GM20000 (cell line): ENCODE measurements at regions not wholly inside any gene's neighbourhood (a gene's known extent, or its start where the extent isn't known, plus 50 kb on each side); places are given as distances from the start of the nearest gene placed in this dataset.

Experiments used
- DNase-seq: peaks from one replicate; pipeline ENCODE4 v3.0.0; 2012; ENCODE audit warnings: low spot score
- TF ChIP-seq, protein P1 (sequence below): IDR thresholded peaks from 2 replicates; pipeline ENCODE4 v1.5.1; 2012; ENCODE audit warnings: mild to moderate bottlenecking, control low read depth; ENCODE audit errors: extremely low read depth, missing control alignments

GRCh38 chr2:8211384-8211783 is 470.5 kb upstream of the ID2 start:
- no peak for DNase-seq
- TF ChIP-seq, protein P1, sequence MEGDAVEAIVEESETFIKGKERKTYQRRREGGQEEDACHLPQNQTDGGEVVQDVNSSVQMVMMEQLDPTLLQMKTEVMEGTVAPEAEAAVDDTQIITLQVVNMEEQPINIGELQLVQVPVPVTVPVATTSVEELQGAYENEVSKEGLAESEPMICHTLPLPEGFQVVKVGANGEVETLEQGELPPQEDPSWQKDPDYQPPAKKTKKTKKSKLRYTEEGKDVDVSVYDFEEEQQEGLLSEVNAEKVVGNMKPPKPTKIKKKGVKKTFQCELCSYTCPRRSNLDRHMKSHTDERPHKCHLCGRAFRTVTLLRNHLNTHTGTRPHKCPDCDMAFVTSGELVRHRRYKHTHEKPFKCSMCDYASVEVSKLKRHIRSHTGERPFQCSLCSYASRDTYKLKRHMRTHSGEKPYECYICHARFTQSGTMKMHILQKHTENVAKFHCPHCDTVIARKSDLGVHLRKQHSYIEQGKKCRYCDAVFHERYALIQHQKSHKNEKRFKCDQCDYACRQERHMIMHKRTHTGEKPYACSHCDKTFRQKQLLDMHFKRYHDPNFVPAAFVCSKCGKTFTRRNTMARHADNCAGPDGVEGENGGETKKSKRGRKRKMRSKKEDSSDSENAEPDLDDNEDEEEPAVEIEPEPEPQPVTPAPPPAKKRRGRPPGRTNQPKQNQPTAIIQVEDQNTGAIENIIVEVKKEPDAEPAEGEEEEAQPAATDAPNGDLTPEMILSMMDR: no peak

- TF ChIP-seq, protein P1: no peak
- DNase-seq: no peak
Measured at GRCh38 chr2:8212239-8212638, 469.6 kb upstream of the ID2 start.

DNA sequence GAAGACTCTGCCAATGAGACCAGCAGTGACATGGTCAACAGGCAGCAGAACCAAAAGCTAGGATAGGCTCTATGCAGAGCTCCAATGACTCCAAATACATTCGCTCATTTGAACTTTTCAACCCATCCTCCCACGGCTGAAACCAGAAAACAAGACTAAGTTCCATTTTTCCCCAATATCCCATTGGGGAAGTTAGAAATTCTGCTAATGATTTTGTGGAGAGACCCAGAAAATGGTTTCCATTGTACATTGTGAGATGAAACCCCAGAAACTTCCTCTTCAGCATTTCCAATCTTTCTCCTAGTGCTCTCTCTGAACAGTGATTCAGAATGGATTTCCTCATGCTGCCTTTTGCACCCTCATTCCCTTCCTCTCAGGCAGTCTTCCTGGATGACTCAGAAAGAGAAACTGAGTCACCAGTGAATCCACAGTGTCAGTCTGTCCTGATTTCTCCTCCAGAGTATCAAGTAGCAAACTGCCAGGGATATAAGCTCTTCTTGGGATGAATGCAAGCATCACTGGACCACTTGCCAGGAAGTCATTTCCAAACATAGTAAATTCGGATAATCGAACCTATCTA is 467.7 kb upstream of the ID2 start:
- DNase-seq: no peak
- TF ChIP-seq, protein P1: no peak

GRCh38 chr2:8215159-8215863 is 466.5 kb upstream of the ID2 start:
- TF ChIP-seq, protein P1: no peak
- DNase-seq: no peak

GRCh38 chr2:8215982-8216381 is 465.9 kb upstream of the ID2 start:
- TF ChIP-seq, protein P1: no peak

DNA sequence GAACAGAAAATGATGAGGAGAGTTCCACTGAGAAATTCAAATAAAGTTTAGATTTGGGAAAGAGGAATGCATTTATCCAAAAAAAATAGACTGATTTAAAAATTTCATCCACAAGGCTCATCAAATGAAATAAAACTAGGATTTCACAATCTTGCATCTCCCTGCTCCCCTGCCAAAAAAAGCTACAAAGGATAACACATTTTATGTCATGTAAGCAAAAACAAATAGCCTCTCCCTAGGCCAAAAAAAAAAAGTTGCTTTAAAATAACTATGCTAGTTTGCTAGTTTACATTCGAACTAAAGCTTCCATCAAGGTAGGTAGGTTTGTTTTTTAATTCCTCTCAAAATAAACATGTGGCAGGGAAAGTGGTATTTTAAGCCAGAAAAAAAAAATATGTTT is 465.5 kb upstream of the ID2 start:
- TF ChIP-seq, protein P1: no peak
- DNase-seq: no peak

More at GRCh38 chr2:8215982-8216381, 465.9 kb upstream of the ID2 start:
- no peak for DNase-seq

- TF ChIP-seq, protein P1: no peak
- no peak for DNase-seq
Measured at GRCh38 chr2:8217468-8218030, 464.3 kb upstream of the ID2 start.
